Fibroblast of peridontal ligament (primary cell): ENCODE measurements at regions not wholly inside any gene's neighbourhood (a gene's known extent, or its start where the extent isn't known, plus 50 kb on each side); places are given as distances from the start of the nearest gene placed in this dataset.

Experiments
- DNase-seq: peaks from one replicate; pipeline ENCODE4 v3.0.0-alpha.2; 2010; ENCODE audit errors: extremely low read depth

- DNase-seq: no peak
Observed at GRCh38 chr6:87807475-87807874, 105.4 kb upstream of the AKIRIN2 start.

GRCh38 chr6:87806635-87807034, 104.6 kb upstream of the AKIRIN2 start:
- DNase-seq: no peak

DNA sequence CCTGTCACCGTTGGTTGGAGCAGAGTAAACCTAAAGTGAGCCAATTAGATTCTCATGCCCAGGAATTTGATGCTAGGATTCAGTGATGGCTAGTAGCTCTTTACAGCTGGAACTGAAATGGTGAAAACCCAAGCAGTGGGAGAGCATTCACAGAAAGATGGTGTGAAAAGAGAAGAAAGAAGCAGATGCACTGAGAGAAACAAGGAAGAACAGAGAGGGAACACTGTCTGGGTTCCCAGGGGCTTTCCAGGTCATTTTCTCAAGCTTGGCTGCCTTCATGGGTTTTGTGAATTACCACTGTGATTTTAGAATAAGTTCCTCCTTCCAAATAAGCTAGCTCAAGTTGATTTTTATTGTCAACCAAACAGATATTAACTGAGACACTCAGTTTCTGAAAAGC, 104.1 kb upstream of the AKIRIN2 start:
- no peak for DNase-seq

DNA sequence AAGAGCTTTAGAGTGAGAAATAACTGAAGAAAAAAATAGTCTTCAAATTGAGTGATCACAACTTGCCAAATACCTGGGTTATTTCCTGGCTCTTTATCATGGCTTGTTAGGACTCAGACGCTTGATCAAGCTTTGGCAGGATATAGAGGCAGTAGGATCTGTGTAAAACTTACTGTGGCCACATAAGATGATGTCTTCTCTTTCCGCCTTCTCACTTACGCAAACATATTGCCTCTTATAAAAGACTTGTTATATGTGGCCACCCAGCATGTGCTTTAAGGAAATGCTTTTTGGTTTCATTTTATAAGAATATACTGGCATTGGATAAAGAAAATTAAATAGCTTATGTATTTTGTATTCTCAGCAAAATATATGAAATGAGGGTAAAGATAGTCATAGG, 101.8 kb upstream of the AKIRIN2 start:
- no peak for DNase-seq

DNA sequence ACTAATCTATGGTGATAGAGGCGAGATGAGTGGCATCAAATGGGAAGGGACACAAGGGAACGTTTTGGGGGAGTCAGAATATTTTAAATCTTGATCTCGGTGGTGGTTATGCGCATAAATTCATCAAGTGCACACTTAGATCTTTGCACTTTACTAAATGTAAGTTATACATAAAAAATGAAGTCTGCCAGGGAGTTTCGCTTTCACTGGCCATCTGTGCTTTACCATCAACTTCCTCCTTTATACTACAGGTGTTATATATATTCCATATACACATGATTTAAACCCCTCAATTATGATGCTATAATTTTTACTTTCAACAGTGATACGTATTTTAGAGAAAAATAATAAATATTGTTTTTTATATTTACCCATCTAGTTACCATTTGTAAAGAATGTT, 97.6 kb upstream of the AKIRIN2 start:
- DNase-seq: no peak

DNA sequence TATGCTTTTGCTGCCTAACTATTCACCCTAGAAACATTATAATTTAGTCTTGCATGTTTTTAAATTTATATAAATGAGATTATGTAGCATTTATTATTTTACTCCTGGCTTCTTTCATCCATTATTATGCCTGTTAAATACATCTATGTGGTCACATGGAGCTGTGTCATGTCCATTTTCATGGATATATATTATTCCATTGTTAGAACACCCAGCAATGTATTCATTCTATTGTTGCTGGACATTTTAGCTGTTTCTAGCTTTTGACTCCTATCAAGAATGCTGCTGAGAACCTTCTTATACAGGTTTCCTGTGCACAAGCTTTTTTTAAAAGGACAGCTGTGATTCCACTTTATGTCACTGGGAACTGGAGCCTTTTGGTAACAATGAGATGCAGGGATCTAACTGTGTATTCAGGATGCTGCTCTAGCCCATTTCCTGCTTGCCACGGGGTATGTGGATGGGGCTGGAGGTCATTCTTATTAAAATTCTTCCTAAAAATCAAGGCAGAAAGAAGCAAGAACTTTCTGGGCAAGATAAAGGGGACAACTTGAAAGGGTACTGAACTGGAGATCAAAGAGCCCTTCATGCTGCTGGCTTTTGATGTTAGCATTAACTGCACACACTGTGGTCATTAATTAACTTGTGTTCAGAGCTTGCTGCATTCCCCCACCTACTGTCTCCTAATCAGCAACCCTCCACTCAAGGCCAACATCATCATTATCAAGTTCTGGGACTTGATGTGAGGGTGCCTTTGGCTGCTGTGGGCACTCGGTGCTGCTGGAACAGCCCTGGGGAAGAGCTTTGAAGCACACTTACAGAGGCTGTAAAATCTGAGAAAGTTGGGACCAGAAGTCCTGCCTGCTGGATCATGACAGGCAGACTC, 96.6 kb upstream of the AKIRIN2 start:
- no peak for DNase-seq

DNA sequence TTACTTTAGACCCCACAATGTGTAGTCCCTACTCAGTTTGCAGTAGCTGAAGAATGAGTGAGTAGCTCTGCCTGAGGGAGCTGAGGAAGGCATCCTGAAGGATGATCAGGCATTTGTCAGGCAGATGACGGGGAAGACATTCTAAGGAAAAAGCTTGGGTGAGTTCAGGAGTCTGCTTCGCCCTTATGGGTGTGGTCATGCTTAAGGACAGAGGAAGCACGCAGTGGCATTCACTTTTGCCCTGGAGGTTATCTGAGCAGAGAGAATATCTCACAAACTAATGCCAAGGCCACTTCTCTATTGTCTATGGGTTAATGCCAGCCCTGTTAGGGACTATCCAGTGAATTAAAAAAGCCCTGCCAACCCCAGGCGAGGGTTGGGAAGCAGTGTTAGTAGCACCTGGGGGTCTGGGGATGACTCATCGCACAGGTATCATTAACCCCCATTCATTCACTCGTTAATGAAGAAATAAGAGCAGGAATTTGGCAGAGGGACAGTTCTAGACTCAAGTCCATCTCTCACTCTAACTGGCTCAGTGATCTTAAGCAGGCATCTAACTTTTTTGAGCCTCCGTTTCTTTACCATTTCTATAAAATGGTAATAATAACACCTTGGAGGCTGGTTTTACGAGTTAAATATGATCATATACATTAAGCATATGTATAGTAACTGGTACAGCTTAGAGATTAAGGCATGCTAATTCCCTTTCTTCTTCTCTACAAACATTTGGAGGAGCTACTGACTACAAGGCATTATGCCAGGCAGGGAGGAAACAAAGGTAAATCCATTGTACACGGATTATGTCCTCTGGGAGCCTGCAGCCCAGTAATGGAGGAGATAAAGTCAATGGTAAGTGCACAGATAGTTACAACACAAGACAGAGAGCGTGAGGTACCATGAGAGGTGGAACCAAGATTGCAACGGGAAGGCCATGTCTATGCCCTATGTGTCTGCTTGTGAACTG, 93.2 kb upstream of the AKIRIN2 start:
- DNase-seq: no peak

DNA sequence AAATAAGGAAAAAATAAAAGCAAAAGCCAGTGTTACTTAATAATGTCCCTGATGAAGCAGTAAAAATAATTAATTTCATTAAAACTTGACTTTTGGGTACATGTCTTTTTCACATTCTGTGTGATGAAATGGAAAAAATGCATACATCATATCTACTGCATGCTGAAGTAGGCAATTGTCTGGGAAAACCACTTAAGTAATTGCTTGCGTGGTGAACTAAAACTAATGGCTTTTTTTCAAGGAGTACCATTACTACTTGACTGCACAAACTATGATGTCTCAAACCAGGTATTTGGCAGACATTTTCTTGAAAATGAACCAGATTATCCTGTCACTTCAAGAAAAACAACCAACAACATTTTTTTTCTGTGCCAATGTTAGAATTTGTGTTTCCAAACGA, 91.3 kb upstream of the AKIRIN2 start:
- no peak for DNase-seq

GRCh38 chr6:87791982-87792381, 89.9 kb upstream of the AKIRIN2 start:
- DNase-seq: no peak

DNA sequence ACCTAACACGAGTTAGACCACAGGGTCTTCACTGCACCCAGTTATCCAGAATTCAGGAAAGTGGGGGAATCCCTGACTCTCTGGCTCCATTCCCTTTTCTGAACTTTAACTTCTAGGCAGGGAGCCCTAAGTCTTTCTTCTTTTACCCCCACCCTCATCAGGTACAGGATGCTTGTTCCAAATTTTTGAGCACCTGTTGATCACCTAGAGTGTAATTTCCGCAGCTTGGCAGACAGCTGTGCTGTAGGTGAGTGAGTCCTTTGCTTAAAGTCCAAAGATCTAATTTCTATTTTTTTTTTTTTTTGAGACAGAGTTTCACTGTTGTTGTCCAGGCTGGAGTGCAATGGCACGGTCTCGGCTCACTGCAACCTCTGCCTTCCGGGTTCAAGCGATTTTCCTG, 89.5 kb upstream of the AKIRIN2 start:
- DNase-seq: no peak

- DNase-seq: no peak
Observed at GRCh38 chr6:87791029-87791428, 89.0 kb upstream of the AKIRIN2 start.

GRCh38 chr6:87789900-87790290, 87.9 kb upstream of the AKIRIN2 start:
- no peak for DNase-seq

GRCh38 chr6:87789198-87789899, 87.3 kb upstream of the AKIRIN2 start:
- peak; percentile 41 for DNase-seq

DNA sequence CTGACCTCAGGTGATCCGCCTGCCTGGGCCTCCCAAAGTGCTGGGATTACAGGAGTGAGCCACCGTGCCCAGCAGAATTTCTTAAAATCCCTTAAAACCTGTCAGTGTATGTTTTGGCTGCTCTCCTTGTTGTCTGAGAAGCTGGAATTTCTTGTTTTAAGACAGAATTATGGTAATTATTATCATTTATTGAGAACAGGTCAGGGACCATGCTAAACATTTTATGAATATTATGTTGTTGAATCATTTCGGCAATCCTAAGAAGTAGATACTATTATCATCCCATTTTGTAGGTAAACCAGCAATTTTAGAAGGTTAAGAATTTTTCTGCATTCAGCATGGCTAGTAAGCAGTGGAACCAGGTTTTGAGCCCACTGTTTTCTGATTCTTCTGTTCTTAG, 86.1 kb upstream of the AKIRIN2 start:
- DNase-seq: no peak

DNA sequence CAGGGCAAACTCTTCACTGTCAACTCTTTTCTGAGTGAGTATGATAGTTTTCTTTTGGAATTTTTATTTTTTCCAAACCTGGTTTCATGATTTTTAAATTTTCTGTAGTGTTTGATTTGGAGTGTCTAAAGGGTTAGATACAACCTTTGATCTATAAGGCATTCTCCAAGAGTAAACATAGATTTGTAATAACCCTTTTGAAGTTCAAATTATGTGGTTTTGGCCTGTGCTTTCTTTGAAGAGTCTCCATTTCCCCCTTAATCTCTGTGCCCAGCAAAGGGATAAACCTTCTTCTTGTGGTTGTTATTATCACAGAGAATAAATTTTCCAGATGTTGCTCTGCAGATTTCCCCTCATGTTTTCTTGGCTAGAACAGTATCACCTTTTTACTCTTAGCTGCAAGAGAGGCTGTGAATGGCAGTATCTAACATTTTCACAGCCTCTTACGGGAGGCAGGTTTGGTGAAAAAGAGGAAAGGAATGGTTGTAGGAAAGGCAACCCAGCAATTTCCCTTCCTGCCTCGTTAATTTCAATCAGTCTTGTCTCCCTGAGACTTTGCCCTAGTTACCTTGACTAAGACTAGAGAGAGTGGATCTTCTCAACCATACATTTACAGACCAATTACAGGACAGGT, 83.3 kb upstream of the AKIRIN2 start:
- no peak for DNase-seq

DNA sequence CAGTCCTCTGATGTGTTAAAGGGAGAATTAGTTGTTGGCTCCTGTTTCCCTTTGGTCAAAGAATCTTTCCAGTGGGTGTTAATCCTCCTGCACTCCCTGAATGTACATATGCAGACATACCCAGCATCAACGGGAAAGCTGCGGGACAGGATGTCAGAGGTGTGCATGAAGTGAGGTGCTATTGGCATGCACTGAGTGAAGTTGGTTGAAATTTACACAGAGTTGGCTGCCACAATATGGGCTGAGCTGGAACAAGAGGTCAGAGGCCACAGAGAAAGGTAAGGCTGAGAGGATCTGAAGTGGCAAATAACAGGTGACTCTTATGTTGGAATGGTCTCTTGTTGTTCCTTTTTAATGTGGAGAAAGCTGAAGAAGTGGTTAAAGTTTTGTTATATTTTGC, 82.7 kb upstream of the AKIRIN2 start:
- DNase-seq: no peak

DNA sequence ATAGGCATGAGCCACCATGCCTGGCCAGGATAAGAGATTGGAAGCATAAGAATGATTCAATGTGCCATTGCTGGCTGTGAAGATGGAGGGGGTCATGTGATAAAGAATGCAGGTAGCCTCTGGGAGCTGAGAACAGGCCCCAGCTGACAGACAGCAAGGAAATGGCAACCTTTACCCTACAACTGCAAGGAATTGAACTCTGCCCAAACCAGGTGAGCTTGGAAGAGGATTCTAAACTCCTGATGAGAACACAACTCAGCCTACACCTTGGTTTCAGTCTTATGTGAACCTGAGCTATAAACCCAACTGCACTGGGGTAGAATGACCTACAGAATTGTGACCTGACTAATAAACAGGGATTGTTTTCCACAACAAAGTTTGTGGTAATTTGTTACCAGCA, 82.0 kb upstream of the AKIRIN2 start:
- DNase-seq: no peak

DNA sequence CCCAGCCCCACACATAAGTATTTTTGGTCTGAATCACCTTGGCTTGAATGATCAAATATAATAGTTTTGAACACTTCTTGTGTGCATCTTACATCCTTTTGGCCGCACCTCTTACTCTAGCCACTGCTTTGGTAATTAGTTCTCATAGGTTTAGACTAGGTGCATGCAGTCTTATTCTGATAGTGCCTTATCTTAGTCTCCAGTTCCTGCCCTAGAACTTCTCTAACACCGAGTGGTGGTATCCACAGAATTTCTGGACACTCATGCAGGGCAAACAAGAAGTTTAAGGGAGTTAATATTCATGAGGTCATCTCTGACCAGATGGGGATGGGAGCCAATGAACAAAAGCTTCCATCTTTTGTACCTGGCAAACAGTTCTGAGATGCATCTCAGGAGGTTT, 77.5 kb upstream of the AKIRIN2 start:
- DNase-seq: no peak

DNA sequence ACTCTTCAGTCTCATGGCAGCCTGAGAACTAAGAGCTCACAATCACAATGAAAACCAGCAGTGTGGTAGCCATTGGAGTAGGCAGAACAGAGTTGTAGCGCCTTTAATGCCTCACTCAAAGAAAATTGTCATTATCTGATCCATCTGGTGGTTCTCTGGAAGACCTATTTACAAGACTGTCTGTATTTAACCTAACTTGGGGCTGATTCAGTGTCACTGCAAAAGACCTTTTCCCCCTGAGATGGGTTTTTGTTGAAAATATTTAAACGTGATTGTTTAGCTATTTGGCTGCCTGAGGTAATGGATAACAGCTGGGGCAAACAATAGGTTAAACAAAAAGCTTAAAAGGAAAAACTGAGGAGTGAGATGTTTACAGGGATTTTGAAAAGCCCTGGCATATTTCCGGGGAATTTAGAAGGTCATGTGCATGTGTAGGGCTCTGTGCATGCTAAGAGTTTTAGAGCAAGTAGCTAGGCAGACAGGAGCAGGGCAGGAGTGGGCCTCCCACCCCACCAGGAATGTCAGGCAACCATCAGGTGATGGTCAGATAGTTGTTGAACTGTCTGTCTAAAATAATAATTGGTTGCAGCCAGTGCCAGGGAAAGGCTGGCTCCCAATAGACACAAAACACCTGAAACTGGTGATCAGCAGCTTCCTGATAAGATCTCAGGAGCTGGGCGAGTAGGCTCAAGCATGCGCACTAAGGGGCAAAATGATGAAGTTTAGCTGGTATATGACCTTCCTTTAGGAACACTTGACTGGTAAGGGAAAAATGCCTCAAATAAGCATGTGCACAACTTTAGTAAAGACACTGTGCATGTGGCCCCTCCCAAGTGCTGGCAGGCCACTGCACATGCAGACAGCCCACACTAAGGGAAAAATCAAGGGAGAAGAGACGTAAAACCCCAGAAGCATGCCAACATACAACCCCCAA, 70.8 kb upstream of the AKIRIN2 start:
- peak; percentile 67 for DNase-seq

- no peak for DNase-seq
Observed at GRCh38 chr6:87767478-87767877, 65.4 kb upstream of the AKIRIN2 start.

DNA sequence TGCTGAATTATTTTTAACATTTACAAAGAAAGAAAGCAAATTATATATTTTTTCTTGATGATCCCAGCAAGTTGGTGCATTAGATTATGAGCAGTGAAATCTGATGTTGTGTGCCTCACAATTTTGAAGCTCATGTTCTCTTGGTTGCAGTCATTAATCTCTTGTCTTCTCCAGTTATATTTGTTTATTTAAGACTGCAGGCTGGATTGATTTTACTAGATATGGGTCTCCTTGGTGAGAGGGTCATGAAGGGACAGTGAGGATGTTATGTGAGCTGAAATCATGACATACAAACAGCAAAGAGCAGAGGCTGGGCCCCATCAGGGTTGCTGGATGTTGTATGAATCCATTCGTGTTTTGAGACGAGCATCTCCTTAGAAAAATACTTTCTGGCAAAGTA, 64.2 kb upstream of the AKIRIN2 start:
- no peak for DNase-seq
